Activated CD8-positive, alpha-beta T cell treated with anti-CD3 and anti-CD28 coated beads for 36 hours (primary cell): ENCODE measurements at regions not wholly inside any gene's neighbourhood (a gene's known extent, or its start where the extent isn't known, plus 50 kb on each side); places are given as distances from the start of the nearest gene placed in this dataset.

Experiments used
- ATAC-seq: fragments of 200-7000 bp; cut with Tn5 transposase; one replicate; pipeline ENCODE4 v1.10.0; 2021; ENCODE audit warnings: mild to moderate bottlenecking, moderate library complexity
- CTCF ChIA-PET: fragments of 350-600 bp; sonication (Branson Sonifier 250); formaldehyde crosslinking; loops from one replicate; lab custom pipeline; 2021; ENCODE audit warnings: antibody characterized with exemption; lab: Charles Lee
- POLR2A ChIA-PET: fragments of 350-600 bp; sonication (Branson Sonifier 250); formaldehyde crosslinking; loops from one replicate; lab custom pipeline; 2021; ENCODE audit warnings: antibody characterized with exemption; lab: Charles Lee
- DNase-seq: peaks from one replicate; pipeline ENCODE4 v3.0.0-alpha.2; 2020
- H3K27ac Mint-ChIP-seq: one replicate; pipeline ENCODE4 v1.8.0; 2021; ENCODE audit warnings: mild to moderate bottlenecking, mixed read lengths
- H3K27me3 Mint-ChIP-seq: one replicate; pipeline ENCODE4 v1.8.0; 2021; ENCODE audit warnings: mixed read lengths
- H3K36me3 Mint-ChIP-seq: one replicate; pipeline ENCODE4 v1.8.0; 2021; ENCODE audit warnings: low read depth, mixed read lengths
- H3K4me1 Mint-ChIP-seq: one replicate; pipeline ENCODE4 v1.8.0; 2021; ENCODE audit warnings: low read depth, mixed read lengths
- H3K4me3 Mint-ChIP-seq: one replicate; pipeline ENCODE4 v1.8.0; 2021; ENCODE audit warnings: mild to moderate bottlenecking, moderate library complexity, mixed read lengths
- H3K9me3 Mint-ChIP-seq: one replicate; pipeline ENCODE4 v1.8.0; 2021; ENCODE audit warnings: mixed read lengths
- intact Hi-C: fragments of 100-400 bp; cut with micrococcal nuclease; formaldehyde crosslinking; loops from one replicate; pipeline ENCODE4 v1.10.0; 2022
- TF ChIP-seq, protein P1 (sequence below): fragments of 200-600 bp; IDR thresholded peaks from one replicate; pipeline ENCODE4 v1.8.0; 2022; ENCODE audit warnings: antibody characterized with exemption, mild to moderate bottlenecking

DNA sequence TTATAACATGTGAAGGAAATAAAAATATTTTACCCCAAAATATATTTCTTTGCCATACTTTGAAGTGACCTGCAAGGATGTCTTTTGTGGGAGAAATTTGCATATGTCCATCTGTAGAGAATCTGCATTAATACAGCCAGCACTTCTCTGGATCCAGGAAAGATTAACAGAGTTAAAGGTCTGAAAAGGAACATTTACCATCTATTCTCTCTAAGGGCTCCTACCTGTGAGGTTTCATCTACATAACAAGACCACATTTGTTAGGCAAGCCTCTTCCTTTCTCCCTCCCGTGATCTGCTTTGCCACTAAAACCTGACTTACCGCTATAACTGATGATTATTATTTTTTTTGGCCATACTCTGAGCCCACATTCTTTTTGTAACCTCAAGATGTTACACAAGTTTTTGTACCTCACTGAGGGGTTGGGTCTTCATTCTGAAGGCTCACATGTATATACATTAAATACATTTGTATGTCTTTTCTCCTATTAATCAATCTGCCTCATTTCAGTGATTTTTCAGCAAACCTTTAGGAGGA lies 129.4 kb downstream of the AKR1D1 start:
- TF ChIP-seq, protein P1, sequence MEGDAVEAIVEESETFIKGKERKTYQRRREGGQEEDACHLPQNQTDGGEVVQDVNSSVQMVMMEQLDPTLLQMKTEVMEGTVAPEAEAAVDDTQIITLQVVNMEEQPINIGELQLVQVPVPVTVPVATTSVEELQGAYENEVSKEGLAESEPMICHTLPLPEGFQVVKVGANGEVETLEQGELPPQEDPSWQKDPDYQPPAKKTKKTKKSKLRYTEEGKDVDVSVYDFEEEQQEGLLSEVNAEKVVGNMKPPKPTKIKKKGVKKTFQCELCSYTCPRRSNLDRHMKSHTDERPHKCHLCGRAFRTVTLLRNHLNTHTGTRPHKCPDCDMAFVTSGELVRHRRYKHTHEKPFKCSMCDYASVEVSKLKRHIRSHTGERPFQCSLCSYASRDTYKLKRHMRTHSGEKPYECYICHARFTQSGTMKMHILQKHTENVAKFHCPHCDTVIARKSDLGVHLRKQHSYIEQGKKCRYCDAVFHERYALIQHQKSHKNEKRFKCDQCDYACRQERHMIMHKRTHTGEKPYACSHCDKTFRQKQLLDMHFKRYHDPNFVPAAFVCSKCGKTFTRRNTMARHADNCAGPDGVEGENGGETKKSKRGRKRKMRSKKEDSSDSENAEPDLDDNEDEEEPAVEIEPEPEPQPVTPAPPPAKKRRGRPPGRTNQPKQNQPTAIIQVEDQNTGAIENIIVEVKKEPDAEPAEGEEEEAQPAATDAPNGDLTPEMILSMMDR, result no peak
- no peaks in the 10 kb centered on the region for H3K36me3 Mint-ChIP-seq
- DNase-seq (no peak), ATAC-seq (no peak)
- POLR2A ChIA-PET, result no interaction called here
- H3K4me1 Mint-ChIP-seq, result no peaks in the 10 kb centered on the region
- no peak overlapping the region for H3K27ac Mint-ChIP-seq
- CTCF ChIA-PET, result no interaction called here
- no peak overlapping the region for H3K4me3 Mint-ChIP-seq
- H3K27me3 Mint-ChIP-seq, result peaks cover 2% of the 10 kb centered on the region
- H3K9me3 Mint-ChIP-seq, result no peaks in the 10 kb centered on the region
- intact Hi-C loops, result no loop called here

DNA sequence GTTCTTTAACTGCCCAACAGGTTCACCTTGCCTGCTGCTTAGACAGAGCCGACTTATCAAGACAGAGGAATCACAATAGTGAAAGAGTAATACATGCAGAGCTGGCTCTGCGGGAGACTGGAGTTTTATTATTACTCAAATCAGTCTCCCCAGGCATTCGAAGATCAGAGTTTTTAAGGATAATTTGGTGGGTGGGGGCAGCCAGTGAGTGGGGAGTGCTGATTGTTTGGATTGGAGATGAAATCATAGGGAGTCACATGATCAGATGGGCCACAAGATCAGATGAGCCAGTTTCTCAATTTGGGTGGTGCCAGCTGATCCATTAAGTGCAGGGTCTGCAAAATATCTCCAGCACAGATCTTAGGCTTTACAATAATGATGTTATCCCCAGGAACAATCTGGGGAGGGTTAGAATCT lies 131.3 kb downstream of the AKR1D1 start:
- no peaks in the 10 kb centered on the region for H3K9me3 Mint-ChIP-seq
- H3K4me3 Mint-ChIP-seq, result no peak overlapping the region
- H3K27me3 Mint-ChIP-seq, result peaks cover 2% of the 10 kb centered on the region
- TF ChIP-seq, protein P1, result no peak
- ATAC-seq (no peak), DNase-seq (no peak)
- H3K27ac Mint-ChIP-seq, result no peak overlapping the region
- intact Hi-C loops, result no loop called here
- ChIA-PET POLR2A (no interaction called here), CTCF (interaction anchor here (1.1 kb wide), 1 partner anchor 89 kb away, joined by 3 read pairs; no protein-coding TSS in a partner anchor)
- no peaks in the 10 kb centered on the region for H3K4me1 Mint-ChIP-seq
- no peaks in the 10 kb centered on the region for H3K36me3 Mint-ChIP-seq

DNA sequence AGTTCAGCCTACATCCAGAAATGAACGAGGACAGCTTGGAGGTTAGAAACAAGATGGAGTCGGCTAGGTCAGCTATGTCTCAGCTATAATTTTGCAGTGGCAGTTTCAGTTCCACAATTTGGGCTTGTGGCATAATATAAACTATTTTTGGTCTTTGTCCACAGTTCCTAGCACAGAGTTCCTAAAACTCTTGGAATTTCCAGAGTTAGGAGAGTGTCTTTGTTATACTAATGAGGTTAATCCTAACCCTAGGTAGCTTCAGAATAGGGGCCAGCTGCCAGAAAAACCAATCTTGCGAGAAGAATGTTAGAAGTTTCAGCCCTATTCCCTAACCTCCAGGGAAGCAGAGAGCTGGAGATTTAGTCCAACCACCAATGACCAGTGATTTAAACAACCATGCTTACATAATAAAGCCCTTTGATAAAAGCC lies 131.9 kb downstream of the AKR1D1 start:
- TF ChIP-seq, protein P1, result no peak
- no peaks in the 10 kb centered on the region for H3K4me1 Mint-ChIP-seq
- intact Hi-C loops, result no loop called here
- no peaks in the 10 kb centered on the region for H3K9me3 Mint-ChIP-seq
- ChIA-PET POLR2A (no interaction called here), CTCF (interaction anchor here (1.1 kb wide), 1 partner anchor 88 kb away, joined by 3 read pairs; no protein-coding TSS in a partner anchor)
- DNase-seq, result no peak
- peaks cover 2% of the 10 kb centered on the region for H3K27me3 Mint-ChIP-seq
- no peak overlapping the region for H3K27ac Mint-ChIP-seq
- no peaks in the 10 kb centered on the region for H3K36me3 Mint-ChIP-seq
- no peak overlapping the region for H3K4me3 Mint-ChIP-seq
- no peak for ATAC-seq

DNA sequence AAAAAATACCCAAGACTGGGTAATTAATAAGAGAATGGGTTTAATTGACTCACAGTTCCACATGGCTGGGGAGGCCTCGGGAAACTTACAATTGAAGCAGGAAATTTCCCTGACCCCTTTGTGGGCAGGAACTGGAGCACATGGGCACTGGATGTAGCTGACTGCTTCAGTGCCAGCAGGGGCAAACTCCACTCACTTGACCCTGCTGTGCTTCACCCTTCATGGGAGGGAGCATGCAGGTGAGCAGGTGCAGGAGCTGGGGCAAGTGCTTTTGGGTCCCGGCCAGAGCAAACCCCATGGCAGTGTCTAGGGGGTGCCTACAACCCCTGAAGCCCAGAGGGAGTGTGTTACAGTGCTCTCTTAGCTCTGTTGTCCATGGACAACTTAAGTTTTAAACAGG lies 132.6 kb downstream of the AKR1D1 start:
- Mint-ChIP-seq H3K4me3 (no peak overlapping the region), H3K36me3 (no peaks in the 10 kb centered on the region), H3K27ac (no peak overlapping the region), H3K9me3 (no peaks in the 10 kb centered on the region), H3K4me1 (no peaks in the 10 kb centered on the region), H3K27me3 (no peaks in the 10 kb centered on the region)
- ChIA-PET CTCF (no interaction called here), POLR2A (no interaction called here)
- intact Hi-C loops, result no loop called here
- TF ChIP-seq, protein P1, result no peak
- DNase-seq (no peak), ATAC-seq (no peak)

DNA sequence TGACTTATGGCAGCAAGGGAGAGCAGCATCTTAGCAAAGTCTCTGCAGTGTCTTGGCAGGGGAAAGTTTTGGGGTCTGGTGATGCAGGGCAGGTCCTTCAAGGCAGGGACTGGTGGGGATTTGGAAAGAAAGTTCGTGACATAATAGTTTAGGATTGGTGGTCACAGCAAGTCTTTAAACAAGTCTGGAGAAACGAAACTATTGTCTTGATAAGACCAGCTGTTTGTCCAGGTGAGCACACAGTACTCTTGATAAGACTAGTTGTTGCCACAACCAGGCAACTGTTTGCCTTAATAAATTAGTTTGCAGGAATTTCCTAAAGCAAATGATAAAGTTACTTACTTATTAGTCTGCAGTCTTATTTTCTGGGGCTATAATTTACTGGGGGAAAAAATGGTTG lies 136.1 kb downstream of the AKR1D1 start:
- Mint-ChIP-seq H3K9me3 (no peaks in the 10 kb centered on the region), H3K27ac (no peak overlapping the region), H3K36me3 (no peaks in the 10 kb centered on the region), H3K27me3 (no peaks in the 10 kb centered on the region), H3K4me3 (no peak overlapping the region), H3K4me1 (no peaks in the 10 kb centered on the region)
- DNase-seq (no peak), ATAC-seq (no peak)
- intact Hi-C loops, result no loop called here
- TF ChIP-seq, protein P1, result no peak
- CTCF ChIA-PET, result no interaction called here
- POLR2A ChIA-PET, result no interaction called here
